Stimulated activated CD4-positive, alpha-beta T cell treated with anti-CD3 and anti-CD28 coated beads, Interleukin-12 subunit alpha, Interleukin-12 subunit beta, amount 100 ng/mL, for 48 hours (primary cell): ENCODE measurements at regions not wholly inside any gene's neighbourhood (a gene's known extent, or its start where the extent isn't known, plus 50 kb on each side); places are given as distances from the start of the nearest gene placed in this dataset.

Experiments
- DNase-seq, 3 donors: peaks; one replicate each; pipeline ENCODE4 v3.0.0-alpha.2; 2020; ENCODE audit warnings: low read depth in 2 of 3, low spot score in 1 of 3

DNA sequence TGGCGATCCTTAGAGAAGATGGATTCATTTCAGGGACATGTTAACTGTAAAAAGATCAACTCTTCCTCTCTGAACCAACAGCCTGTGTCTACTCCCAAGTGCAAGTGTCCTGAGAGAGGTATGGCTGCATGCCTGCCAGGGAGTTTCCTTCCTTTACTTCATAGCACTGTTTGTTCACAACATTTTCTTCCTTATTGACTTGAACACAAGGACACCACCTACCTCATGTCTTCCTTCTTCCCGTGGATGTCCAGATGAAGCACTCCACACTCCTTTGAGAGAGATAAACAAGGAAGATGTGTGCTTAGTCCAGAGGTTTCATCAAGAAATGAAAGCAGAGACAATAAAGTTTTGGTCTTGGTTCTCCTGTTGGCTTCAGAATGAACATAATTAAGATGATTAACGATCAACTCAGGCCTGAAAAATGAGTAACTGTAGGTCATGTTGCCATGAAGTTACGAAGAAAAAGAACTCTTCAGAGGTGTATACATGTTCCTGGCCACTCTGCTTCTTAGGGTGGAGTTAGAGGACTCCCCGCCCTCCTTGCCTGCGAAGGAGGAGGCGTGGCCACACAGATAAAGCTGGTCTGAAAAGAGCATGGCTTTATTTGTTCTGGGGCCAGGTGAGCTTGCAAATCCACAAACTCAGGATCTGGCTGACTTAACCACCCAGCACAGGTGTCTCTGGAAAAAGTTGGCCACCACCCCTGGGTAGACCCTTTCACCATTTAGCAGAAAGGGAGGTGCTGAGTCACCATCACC lies 155.0 kb upstream of the KCTD1 start:
- DNase-seq: no peak

DNA sequence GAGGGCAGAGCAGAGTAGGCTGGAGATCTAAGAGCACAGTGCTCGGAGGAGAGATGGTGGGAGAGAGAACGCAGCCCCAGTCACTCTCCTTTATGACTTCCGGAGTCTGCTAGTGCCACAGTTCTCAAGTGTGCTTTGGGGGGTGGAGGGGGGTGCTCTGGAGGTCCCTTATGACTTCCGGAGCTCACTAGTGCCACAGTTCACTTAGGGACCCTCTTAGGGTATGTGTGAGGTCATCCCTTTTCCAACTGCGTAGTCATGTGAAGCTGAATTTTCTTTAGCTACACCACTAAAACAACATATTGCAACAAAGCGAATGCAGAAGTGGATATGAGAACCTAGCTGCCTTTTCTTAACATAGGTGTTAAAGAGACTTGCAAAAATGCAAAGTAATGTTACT lies 153.7 kb upstream of the KCTD1 start:
- no peak for DNase-seq

DNA sequence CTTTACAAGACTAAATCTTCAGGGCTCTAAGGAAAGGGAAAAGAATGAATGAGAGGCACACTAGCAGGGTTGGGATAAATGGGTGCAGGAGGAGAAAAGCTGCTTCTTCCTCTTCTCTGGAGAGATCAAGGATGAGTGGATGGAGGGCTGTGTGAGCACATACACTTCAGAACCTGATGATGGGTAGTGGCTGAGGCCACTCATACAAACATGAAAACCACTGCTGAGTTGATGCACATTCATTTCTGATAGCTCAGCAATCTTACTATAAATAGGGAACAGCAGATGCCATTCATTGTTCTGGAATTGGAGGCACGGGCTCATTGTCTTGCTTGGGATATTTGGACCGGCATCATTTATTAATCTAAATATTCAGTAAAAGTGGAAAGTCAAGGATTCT lies 152.4 kb upstream of the KCTD1 start:
- DNase-seq: no peak

DNA sequence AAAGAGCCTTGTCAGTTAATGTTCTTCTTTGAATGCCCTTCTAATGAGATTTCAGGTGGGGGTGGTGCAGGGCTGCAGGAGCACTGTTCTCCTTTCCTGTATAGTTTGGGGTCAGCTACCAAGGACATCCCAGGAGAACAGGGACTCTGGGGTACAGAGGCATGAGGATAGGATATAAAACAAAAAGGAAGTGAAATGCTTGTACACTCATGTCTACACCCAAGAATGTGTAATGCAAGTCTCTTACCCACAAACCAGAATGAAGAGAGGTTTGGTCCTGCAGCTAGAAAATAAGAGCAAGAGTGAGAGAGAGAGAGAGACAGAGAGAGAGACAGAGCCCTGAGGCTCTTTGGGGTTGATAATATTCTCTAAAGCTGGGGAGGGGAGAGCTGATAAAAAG lies 151.8 kb upstream of the KCTD1 start:
- no peak for DNase-seq

DNA sequence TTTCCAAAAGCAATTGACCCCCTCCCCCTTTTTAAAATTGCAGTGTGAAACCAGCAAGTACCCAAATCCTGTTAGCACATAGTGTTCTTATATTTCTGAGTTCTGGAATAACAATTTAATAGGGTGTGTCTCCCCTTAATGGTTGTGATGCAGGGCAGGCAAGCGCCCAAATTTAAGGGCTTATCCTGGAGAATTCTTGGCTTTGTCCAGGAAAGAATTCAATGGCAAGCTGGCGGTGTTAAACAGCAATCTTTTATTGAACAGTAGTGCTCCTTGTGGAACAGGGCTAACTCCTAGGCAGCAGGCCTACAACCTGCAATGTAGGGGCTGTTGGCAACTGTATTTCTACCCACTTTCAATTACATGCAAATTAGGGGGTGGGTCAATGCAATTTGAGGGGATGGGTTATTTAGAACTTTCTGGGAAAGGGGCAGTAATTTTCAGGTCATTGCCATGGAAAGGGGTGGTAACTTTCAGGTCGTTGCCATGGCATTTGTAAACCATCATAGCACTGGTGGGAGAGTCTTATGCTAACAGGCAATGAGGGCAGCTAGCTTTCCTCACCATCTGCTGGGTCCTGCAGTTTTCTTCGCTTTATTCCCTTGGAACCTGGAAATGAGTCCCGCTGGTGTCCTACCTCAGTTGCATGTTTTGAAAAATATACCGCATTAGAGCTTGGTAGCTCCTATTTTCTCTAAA lies 149.0 kb upstream of the KCTD1 start:
- DNase-seq: no peak

DNA sequence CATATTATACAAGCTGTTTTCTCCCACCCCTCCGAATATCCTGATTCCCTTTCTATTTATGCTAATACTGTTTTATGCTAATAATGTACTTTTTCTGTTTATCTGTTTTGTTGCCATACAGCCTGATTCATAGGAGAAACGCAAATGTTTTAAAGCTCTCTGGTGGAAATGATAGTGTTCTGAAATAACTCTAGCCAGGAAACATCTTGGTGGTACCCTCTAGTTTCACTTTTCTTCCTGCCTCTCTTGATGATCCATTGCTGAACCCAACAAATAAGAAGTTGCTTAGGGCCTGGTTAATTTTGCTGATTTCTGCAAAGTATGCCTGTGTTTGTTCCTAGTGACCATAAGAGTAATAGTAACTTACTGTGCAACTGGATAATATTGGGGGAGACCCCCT lies 148.4 kb upstream of the KCTD1 start:
- no peak for DNase-seq

DNA sequence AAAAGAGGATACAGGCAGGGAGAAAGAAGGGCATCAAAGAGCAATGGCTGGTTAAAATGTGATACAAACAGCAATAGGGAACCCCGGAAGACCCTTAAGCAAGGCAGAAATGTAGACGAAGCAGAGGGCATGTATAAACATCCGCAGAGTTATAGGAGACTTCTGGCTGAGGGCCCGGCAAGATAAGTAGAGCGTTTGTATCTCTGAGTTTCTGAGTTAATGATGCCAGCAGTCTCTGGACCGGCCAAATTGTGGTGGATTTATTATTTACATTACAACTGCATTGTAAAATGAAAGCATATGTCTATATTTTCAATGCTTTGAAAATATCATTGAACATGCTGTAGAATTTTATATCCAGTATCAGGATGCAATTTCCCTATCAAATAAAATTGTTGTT lies 148.0 kb upstream of the KCTD1 start:
- DNase-seq: no peak

DNA sequence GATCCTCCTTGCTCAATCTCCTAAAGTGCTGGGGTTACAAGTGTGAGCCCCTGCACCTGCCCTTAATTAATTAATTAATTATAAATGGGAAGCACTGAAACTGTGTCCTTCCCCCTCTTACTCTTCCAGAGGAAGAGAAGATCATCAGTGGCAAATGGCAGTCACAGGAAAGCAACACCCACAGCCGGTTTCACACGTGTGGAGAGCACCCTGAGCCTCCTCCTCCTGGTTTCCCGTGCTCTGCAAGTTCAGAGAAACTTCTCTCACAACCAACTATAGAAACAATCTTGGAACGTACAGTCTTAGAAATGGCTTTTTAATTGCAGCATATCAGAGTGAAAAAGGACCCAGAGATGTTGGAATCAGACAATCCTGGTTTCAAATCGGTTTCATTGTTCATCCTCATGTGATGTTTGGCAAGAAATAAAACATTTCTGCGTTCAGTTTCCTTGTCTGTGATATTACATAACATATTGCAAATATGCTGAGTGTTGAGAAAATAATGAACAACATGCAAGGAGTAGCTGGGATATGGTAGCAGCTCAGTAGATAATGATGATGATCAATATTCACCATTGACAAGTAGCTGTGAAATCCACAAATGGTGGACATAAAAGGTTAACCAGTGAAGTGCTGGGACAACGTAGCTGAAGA lies 141.0 kb upstream of the KCTD1 start:
- no peak for DNase-seq

DNA sequence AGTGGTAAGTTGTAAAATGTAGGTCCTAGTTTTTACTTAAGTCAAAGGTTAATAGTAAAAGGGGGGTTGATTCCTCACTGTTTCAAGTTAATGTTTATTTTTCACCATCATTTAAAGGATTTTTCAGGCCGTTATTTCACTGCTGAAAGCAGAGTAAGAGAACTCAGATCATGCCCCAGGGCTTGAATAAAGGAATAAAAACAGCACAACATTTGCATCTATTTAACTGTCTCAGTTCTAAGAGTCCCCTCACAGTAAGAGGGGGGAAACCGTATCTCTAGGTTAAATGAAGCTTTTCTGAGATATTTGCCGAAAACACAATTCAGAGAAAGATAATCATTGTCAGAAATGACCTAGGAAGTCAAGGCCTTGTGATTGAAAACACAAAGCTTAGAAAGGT lies 138.2 kb upstream of the KCTD1 start:
- no peak for DNase-seq

DNA sequence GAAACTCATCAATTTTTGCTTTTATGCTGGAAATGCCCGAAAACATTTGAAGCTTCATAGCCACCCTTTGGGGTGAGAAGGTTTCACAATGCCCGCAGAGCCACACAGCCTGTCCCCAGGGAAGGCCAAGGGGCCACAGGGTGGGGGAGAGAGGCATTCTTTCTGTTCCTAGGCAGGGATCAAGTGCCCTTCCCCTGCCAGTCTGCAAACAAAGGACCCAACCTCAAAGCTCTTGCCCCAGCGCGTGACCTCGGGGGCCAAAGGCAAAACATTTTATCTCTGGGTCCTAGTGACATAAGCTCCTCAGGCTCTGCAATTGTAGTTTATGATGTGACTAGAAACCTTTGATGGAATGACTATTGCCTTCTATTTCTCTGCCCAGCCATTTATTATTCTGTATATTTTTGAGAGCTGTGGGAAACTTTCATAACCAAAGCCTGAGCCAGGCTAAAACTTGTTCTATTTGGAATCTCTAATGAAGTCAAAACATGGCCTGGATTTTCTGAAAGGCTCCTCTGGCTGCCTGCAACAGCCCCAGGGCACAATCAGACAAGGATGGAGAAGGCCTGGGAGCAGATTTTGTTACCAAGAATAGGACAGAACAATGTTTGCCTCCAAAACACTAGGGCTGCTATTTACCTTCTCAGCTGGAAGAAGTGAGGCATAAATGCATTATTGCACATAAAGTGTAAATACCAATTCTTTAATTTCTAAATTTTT lies 137.2 kb upstream of the KCTD1 start:
- DNase-seq: no peak

DNA sequence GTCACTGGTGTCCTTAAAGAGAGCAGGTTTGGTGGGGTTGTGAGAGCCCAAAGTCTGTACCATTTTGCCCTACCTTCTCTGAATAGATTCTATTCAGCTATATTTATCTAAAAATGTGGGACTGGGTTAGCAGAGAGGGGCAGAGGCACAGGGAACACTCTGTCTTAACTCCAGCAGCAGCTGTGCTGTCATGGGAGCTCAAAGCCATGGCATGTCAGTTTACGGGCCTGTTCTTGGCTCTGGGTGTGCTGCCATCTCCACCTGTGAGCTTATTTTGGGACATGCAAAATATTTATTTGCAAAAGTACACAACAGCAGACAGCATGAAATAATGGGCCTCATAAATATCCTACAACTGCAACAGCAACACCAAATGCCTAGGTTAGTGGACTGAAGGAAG lies 129.6 kb upstream of the KCTD1 start:
- DNase-seq: no peak

DNA sequence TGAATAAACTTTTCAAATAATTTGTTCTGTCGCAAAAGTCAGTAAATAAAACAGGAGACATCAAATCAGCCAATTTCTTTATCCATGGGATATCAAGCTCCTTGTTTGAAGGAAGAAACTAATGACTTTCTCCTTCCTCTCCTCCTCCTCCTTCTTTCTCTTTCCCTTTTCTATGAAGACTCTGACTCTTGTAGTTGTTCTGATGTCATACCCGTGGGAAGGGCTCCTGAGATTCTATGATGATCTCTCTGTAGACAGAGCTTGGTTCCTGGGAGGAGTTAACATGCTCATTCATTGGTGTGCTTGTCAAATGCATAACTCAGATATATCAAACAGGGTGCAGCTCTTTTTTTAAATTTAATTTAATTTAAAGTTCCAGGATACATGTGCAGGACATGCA lies 118.7 kb upstream of the KCTD1 start:
- DNase-seq: no peak

DNA sequence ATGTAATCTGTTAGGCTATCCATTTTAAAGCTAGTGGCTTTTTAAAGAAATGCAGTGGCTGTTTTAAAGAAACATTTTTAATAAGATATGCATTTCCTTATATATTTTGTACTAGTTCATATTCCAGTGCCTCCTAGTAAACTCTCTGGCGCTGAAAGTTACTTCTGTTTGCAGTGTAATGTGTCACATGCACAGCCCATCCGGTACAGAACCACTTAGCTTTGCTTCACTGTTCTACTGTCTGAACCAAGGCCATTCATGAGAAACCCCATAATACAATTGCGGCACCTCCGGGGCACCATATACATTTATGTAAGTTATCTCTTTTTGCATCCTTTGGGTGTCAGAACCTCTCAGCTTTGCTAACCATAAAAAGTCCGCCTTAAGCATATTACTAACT lies 114.6 kb upstream of the KCTD1 start:
- no peak for DNase-seq

DNA sequence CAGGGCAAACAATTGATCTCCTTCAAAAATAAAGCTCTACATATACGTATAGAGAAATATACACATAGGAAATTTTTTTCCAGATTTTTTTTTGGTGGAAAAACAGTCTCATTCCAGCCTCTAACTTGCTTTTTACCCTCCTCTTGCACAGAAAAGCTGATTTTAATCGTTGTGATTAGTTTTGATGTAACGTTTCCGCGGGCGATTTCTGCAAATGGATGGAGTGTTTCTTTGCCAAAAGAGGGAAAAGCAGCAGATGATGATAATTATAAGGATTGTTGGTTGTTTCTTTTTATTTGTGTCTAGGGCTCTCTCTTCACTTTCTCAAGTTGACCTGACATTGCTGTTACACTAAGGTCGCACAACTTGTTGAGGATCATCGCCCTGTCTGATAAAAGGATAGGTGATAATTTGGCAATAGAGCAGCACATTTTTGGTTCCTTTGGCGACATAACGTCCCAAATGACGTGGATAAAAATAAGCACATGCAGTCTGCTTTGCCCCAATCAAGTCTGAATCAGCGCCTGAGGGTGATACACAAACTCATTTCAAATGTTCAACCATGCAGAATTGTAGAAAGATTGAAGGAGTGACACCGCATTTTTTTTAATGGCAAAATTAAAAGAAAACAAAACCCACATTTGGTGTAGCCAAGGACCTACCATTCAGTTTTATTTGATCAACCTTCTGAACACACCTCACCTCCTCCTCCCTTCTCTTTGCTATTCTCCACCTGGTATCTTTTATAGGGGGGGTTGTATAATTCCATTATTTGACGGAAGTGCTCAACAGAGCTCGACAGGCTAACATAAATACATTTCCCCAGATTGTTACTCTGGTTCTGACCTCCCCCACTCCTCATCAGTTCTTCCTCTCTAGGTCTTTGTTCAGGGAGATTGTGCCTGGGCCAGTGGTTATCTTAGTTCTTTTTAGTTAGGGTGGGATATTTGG lies 109.6 kb upstream of the KCTD1 start:
- DNase-seq: no peak

DNA sequence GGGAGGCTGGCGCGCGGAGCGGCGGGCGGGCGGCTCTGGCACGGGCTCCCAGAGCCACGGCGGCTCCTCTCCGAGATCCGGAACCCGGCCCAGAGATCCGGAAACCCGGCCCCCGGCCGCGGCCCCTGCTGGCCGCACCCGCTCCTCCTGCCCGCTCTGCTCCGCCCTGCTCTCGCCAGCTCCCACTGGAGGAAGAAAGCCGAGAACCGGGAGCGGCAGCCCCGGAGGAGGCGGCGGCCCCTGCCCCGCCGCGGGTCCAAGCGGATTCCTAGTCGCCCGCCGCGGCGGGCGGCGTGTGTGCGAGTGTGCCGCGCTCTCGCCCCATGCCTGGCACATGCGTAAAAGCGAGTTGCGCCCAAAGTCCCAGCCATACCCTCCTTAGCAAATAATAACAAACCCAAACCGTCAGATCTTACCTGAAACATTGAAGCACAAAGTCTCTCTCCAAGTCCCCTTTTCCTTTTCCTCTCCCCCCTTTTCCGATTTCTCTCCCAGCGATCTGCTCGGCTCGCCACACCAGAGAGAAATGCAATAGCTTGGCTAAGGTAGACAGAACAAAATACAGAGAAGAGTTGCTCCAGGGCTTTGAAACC lies 108.7 kb upstream of the KCTD1 start:
- DNase-seq: no peak

DNA sequence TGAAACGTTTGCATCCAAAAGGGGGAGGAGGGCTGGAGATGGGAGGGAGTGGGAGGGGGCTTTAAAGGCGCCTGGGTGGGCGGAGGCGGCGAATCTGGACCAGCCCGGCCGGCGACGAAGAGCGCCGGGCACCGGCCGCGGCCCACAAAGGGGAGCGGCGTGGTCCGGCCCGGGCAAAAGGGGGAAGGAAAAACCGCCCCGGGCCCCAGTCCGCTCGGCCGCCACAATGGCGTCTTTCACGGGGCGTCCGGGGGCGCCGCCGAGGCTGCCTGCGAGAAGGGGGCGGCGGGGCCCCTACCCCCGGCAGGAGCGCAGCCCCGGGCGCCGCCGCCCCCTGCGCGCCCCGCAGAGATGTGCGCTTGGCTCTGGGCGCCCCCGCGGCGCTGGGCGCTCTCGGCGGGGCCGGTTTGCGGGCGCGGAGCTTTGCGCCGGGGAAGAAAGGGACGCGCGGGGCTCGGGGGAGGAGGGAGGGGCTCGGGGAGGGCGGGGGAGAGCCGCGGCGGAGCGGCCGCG lies 108.1 kb upstream of the KCTD1 start:
- DNase-seq: no peak

DNA sequence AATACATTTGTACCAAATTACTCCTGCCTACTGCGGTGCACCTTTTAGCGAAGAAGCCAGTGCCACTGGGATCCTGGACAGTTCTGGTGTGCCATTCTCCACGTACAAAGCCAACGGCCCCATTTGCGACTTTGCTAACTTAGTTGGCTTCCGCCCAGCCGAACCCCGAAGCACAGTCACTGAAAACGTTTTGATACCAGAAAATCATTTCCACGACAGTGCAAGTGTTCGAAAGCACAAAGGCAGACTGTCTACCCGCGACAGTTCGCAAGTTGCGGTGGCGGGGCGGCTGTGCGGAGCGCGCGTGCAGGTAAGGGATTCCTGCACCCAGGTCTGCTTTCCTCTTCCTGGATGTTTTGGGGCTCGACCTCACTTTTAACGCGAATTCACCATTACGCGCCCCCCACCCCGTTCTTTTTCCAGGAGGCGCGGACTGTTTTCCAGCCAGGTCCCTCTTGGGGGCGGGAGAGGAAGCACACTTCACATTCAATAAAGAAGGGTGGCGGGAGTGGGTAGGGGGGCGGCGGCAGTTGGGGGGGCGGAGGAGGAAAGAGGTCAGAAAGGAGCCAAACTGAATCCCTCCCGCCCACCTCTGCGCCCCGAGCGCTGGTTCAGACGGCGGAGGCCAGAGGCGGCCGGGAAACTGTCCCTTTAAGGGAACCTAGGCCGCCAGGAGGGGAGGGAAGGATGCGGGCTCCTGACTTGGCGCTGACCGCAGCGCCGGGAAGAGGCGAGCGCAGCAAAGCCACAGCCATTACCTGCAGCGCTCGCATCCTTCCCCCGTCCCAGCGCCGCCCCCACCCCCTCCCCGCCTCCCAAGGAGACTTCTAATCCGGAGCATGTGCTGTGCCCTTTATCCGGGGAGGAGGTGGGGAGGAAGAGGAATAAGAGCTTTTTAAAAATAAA lies 107.4 kb upstream of the KCTD1 start:
- DNase-seq: no peak

DNA sequence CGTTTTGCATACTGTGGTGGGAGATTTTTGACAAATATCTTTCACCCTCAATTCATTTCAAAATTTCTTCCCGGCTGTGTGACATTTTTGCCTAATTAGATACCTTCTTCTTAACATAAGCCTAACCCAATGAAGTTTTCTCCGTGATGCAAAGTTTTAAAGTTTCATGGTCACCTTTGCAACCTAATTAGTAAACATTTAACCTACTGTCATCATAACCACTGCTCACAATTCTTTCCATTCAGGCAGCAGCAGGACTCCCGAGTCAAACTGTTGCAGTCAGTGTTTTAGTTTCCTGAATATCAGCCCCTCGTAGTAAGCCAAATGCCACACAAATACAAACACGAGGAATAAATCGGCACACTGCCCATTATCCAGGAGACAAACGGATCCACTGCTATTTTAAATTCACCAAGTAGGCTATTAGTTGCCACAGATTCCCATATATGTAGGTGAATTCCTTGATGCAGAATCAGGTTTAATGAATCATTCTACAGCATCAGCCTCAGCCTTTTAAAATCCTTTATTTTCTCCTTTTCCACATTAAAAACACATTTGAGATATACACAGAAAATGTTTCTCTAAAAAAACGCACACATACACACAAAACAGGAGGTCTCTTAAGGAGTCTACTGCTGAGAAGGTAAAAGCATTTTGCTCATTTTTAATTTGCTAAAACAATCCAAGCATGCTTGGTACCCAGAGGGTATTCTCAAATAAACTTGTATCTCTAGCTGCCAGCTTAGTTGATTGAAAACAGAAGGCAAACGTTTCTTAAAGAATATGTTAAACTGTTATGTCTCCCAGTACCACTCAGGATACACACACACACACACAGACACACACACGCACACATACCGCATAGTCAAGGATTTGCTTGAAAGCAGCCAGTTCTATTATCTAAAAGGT lies 106.5 kb upstream of the KCTD1 start:
- no peak for DNase-seq
